Stimulated activated CD4-positive, alpha-beta T cell treated with anti-CD3 and anti-CD28 coated beads, Interleukin-4, amount 100 ng/mL, for 1 hour (primary cell): ENCODE measurements at regions not wholly inside any gene's neighbourhood (a gene's known extent, or its start where the extent isn't known, plus 50 kb on each side); places are given as distances from the start of the nearest gene placed in this dataset.

Experiments
- DNase-seq: peaks from one replicate; pipeline ENCODE4 v3.0.0-alpha.2; 2020

DNA sequence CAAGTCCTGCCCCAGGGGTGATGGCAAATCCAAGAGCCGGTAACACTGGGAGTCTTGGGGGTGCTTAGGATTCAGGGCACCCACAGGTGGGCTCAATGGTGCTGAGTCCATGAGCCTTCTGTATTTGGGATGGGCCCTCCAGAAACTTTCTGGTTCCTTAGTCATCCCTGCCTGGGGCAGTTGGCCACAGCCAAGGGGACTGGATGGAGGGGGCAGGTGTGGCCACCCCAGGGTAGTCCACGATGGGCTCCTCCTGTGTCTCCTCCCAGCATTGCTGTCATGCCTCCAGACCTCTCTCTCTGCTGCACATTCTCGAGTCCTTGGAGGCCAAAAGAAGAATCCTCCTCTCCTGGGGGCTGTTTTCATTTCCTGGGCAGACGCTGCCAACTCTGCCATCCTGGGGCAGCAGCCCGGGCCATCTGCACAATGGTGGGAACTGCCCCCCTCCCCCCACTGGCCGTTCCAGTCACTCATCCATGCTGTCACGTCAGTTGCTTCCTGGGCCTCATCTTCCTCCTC lies 158.0 kb upstream of the TWIST2 start:
- DNase-seq: no peak

DNA sequence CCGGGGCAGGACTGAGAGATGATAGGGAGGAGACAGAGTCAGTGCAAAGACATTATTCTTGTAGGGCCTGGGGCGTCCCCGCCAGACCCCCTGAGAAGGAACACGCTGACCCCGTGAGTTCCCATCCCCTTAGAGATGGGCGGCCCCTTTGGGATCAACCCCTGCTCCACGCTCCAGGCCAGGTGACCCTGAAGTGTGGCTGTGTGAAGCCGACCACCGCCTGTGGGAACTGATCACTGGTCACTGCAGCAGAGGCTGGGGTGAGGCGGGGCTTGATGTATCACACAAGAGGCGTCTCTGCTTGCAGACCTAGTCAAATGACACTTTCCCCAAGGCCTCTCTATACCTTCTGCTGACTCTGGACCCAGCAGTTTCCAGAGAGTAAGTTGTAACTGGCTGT lies 157.4 kb upstream of the TWIST2 start:
- no peak for DNase-seq

DNA sequence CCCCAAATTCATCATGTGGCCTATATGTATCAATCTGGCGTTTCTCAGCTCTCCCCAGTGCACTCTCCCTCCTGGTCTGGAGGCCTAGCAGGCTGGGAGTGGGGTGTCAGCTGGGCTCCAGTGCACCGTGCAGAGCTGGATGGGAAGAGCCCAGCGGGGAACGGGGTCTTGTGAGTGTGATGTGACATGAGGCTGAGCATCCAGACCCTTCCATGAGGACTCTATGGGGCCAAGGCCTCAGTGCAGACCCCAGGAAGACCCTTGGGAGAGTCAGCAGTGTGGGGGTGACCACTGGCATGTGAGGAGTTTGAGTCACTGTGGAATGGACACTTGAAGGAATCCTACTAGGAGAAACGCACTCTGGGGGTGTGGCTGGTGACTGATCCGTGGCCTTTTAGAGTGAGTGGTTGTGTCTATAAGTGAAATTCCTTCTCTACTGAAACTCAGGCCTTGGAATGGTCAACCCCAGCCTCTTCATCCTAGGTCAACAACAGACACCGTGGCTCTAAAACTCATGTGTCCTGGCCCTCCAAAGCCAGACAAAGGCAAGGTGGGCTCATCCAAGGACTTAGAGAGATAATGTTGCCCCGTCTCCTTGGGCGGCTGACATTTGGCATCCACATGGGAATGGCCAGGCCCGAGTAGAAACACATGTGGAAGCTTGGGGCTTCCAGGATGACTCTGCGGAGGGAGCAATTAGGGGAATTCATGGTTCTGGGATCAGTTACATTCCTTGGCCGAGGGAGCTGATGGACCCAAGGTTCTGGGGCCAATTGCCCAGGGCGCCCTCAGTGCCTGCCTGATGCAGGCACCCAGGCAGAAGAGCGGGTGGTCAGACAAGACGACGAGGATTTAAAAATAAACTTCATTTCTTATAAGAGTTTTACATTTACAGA lies 156.0 kb upstream of the TWIST2 start:
- DNase-seq: no peak

DNA sequence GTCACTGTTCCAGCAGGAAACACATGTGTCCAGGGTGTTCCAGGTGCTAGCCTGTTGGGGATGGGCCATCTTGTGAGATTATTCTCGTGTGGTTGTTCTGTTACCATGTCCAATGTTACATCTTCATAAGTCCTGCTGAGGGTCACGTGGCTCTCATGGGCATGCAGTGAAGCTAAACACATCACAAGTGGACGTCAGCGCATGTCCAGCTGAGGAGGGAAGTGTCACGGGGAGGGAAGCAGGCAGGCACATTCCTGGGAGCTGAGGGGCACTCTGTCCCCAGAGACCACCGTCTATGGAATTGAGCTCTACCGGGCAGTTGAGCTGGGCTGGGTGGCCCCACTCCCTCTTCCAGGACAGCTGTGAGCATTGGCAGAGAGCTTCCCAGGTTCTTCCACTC lies 155.3 kb upstream of the TWIST2 start:
- DNase-seq: no peak

DNA sequence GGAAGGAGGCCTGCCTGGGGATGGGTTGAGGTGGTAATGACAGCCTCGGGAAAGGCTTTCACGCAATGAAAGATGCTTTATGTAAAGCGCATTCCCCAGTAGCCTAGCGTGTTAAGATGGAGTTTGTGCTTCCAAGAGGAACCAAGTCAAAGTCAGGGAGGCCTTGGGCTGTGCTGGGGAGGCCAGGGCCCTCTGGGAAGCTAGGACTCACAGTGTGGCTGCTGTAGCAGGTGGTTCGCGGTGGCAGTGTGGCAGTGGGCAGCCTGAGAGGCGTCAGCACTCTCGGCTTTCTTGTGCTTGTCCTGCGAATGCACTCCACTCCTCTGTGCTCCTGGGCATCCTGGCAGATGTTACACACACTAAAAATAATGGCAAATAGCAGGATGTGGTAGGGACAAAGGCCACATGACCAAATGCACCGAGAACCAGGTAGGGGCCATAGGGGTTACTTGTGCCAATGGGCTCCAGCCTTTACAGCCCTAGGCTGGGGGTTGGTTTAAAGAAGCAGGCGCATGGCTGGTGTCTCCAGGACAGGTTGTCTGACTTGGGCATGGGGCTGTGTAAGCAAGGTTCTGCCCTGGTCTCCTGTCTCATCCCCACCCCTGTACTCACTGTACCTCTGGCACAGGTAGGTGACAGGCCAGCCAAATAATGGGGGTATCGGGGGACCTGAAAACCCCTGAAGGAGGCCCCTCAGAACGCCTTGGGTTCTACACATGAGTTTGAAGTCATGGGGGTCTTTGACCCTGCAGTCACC lies 154.4 kb upstream of the TWIST2 start:
- DNase-seq: no peak

DNA sequence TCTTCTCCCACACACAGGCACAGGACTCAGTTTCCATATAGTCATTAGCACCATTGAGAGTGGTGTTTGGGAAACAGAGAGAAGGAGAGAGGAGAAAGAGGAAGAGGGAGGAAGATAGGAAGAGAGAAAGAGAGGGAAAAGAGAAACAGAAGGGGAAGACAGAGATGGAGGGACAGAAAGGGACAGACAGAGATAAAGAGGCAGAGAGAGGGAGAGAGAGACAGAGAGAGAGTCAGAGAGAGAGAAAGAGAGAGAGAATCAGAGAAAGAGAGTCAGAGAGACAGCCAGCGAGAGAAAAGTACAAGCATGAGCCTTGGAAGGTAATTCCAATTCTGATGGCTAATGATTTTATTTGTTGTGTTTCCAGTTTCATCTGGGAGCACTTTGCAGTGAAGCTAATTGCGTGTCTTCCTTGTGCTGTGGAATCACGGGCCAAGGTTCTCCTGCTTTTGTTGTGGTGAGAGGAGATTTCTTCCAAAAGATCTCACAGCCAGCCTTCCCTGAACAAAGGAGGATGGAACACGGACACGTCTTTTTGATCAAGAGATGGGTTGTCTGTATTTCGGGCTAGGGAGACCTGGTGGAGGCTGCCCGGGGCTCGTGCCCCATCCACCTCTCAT lies 153.6 kb upstream of the TWIST2 start:
- no peak for DNase-seq

DNA sequence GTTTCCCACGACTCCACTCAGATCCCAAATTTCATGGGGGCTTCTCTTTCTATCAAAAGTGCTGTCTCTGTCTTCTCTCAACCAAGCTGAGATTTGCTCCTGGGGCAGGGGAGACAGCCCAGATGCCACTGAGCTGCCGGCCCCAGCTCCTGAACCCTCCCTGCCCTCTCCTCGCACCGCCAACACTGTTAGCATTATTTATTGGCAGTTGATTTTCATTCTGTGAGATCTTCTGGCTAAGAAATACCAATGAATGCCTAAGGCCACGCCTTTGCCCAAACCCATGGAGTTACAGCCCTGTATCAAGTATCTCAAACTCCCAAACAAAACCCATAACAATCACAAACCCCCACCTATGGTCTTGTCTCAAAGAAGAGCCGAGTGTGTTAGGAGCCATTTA lies 153.0 kb upstream of the TWIST2 start:
- DNase-seq: no peak

DNA sequence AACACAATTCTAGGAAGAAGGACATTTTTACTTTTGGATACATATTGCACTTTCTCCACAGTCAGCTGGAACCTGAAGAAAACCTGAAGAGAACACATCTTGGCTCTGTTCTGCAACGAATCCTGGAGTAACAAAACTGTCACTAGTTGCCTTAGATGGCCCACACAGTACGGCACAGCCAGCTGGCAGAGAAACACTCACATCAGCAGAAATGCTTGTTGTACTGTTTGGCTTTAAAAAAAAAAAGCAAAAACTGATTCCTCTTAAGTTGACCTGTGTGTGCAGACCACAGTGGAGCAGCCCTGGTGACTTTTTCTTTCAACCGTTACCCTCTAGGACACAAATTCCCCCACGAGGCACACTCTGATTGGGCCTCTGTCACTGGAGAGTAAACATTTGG lies 152.3 kb upstream of the TWIST2 start:
- no peak for DNase-seq

DNA sequence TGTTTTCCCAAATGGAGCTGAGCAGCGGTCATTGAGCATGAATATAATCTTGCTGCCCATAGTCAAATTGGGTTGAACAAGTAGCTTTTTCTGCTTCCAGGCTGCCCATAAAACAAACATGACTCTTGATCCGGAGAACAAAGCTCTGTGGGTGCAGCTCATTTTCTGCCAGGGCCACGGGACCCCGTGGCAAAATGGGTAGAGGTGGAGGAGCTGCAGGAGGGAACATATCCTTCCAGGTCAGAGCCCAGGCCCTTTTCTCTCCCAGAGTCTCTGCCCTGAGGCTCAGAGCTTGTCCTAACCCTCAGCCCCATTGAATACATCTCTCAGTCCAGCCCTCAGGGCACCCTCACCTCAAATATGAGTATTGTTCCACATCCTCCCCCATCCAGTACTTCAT lies 151.6 kb upstream of the TWIST2 start:
- DNase-seq: no peak

DNA sequence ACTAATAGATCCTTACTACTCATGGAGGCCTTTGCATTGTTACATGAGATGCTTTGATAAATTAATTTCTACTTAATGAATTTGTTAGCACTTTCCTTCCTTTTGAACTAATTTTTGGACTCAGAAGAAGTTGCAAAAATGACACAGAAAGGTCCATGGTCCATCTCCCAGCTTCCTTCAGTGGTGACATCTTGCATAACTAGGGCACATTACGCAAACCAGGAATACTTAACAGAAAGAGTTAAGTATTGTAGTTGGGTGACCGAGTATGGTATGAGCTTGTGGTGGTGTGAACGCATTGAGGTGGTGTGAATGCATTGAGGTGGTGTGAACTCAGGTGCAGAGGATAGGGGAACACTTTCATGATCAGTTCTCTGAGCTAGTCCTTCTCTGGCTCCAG lies 151.1 kb upstream of the TWIST2 start:
- no peak for DNase-seq

DNA sequence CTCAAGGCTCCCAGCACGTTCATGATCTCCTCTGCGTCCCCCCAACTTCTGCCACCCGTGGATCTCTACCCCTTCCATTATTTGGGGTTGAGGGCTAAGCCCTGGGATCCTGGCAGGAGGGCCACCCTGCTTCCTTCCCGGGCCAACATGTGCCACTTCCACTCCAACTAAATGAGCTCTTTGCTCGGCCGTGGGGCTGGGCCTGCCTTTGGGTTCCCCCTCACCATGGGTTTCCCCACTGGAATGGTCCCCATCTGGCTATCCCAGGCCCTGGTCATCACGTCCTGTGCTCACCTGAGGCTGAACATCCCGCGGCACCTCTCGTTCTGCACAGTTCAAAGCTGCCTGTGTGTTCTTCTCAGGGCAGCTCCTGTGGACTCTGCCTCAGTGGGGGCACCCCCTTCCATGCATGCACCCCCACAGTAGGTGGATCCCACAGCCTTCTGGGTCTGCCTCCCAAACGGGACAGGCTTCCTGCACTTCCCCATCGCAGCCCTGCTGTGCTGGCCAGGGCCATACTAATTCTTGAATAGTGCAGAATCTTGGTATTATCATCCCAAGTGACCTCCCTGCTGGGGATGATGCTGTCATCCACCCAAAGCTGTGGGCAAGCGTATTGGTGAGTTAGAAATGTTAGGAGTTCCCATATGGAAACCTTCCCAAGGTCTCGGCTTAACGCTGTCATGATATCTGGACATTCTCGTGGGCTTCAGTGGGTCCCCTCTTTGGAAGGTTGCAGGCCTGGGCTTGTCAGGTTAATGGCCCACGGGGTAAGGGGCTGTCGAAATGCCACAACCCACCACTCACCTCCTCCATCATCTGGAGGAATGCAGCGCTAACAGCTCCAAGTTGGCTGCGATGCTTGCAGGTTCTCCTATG lies 150.5 kb upstream of the TWIST2 start:
- no peak for DNase-seq

DNA sequence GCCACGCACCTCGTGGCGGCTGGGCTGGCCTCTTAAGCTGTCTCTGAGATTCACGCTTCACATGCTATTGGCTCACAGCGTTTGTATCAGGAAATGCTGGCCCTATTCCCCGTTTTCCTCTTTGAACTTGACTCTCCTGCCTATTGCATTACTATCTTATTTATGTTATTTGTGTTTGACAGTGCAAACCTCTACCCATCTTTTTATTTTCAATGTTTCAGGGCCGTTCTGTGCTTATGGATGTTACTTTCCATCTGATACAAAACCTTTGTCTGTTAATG lies 149.9 kb upstream of the TWIST2 start:
- DNase-seq: no peak

DNA sequence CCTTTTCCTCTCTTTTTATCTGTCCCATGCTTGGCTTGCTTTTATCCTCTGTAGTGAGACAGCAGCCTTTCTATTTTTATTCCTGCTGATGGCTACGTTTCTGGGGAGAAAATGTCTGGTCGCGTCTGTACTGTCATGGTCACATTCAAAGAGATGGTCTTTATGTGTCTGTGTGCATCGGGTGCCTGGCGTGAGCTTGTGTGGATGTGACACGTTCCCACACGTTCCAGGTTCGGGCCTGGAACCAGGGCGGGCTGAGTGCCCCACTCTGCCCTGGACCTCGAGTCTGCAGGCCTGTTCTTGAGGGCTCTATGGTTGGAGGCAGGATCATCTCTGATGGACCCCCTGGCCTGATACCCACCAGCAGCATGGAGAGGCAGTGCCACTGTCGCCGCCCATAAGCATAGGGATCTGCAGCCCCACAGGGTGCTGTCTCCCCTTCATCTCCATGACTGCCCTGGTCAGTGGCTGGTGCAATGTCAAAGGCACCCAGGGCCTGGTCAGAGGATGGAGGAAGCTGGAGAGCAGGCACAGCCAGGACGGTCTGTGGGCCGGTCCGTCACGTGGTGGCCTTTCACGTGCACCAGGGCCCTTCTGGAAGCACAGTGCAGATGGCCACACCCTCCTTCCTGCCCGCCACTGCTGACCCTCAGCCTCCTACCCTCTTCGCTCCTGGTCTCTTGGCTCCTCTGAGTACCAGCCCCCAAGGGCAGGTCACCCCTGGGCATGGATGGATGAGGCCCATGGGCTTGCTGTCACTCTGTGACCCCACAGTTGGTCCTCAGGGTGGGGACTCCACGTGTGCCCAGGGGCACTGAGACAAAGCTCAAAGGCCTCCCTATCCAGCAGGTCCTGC lies 149.2 kb upstream of the TWIST2 start:
- no peak for DNase-seq

DNA sequence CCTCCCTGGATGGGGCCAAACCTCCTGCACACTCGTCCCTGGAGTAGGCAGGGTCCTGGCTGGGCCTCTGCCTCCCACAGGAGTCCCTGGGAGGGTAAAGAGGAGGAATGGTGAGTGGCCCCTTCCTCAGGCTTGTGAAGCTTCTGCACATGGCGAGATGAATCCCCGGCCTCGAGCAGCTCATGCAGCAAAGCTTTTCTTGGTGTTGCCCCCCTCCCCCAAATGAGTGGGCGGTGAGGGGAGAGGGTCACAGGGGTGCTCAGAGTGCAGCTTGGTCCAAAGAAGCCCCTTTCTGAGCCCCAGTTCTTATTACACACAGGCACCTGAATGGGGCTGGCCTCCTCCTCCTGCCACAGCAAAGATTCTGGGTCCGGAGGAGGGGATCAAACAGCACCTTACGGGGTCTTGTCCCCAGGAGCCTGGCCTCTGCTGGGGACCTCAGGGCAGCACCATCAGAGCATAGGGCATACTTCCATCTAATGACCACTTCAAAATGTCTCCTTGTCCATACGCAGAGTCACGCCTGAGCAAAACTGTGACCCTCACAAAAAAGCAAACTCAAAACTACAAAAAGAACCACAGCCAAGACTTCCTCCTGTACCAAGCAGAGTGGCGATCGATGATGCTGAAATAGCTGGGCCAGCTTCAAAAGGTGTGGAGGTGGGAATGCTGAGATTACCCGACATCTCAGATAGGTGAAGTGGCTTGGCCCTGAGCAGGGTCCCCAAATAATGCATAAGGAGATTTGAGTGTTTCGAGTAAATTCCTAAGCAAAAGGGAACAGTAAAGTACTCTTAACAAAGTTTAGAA lies 148.4 kb upstream of the TWIST2 start:
- no peak for DNase-seq

DNA sequence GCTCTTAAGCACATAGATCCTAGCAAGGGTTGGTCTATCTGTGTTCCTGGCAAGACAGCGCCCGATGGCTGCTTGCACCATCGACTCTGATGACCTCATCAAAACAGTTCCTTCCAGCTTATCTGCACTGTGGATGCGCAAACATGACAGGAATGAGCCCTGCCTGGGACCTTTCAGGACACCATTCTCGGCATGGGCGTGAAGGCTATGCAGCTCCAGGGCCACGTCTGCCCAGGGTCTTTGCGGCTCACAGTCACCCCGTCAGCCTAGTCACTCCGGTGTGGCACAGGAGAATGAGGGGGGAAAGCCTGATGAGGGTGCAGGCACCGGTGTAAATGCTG lies 147.8 kb upstream of the TWIST2 start:
- no peak for DNase-seq

DNA sequence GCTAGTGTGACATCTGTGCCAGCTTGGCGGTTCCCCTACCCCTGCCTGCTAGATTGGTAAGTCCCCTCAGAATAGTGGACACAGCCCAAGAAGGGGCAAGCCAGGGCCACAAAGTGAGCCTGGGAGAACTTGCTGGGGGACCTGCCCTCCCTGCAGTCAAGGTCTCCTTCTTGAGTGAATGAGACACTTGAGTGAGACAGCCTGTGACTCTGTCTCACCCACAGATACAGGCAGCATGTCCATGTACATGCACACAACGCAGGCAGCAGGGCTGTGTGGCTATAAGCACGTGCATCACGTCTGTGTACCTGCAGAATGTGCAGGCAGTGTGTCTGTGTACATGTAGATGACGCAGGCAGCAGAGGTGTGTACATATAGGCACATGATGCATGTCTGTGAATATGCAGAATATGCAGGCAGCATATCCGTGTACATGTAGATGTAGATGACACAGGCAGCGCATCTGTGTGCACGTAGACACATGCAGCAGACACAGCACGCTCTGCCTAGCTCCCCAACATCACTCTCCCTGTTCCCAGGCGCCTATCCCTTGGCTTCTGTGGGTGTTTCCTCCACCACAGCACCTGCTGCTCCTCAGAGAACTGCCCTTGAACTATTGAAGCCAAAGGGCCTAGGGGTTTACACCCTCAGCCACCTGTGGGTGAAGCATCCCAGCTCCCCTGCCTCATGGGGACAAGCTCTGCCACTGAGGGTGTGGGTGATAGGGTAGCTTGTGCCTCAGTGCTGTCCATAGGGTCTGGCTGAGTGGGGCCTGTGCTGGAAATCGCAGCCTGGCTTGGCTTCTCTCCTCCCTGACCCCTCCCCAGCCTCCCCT lies 147.2 kb upstream of the TWIST2 start:
- DNase-seq: no peak

DNA sequence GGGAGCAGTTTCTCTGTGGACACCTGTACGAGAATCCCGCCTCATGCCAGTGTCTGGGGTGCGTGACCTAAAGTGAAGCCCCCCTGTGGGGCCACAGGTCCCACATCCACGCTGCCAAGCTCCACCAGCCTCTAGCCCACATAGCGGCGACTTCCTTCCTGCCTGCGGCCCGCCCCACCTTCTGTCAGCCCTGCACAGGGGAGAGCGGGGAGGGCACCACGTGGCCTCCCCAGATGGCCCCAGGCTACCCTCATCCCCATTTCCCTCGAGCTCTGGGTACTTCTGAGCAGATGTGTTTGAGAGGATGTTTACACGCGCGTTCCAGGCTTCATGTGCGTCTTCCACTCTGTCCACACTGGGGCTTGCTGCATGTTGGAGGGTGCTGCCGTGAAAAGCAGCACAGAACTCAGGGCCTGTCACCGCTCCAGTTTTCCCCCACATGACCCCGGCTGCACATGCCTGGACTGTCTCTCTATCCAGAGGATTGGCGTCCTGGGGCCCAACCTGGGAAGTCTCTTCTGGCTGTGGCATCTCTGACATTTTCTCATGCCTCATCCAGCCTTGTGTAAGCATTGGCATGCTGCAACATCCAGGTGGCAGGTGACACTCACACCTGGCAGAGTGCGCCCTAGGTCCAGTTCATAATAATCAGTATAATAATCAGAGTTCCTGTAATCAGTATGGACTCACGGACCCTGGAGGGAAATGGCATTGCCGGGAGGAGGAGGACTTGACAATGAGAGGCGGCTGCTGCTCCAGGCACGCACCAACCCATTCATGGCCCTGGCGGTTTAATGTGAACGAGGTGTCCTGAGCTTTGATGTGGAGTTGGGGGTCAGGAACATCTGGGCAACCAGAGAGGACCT lies 146.3 kb upstream of the TWIST2 start:
- no peak for DNase-seq

DNA sequence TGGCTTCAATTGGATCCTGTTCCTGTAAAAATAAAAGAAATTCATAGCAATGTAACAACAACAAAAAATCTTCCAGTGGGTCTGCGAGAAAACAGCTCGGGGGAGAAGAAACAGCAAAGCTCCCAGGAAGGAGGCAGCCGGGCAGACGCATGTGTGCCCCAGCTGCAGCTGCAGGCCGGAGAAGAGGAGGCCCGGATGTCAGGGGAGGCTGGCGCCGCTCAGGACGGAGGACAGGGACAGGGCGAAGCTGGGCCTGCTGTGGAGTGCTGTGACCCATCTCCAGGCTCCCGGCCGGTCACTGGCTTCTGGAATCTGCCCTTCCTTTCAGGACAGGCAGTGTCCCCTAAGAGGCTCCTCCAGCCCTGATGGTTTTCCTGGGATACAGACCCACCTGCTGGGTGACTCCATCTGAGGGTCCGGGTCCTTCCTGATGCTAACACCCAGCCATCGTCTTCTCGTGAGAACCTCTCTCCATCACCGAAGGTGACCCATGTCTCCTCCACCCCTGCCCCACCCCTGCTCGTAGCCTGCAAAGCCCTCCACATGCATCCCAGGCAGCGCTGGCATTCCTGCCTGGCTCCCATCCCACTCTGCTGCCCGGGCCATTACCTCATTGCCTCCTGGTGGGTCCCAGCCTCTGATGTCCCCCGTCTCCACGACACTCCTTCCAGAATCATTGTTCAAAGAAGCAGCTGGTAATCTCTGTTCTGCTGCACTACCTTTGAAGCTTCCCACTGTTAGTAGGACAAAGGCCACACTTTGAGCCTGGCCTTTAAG lies 145.4 kb upstream of the TWIST2 start:
- no peak for DNase-seq
